Inflammatory macrophage (primary cell): ENCODE measurements at regions not wholly inside any gene's neighbourhood (a gene's known extent, or its start where the extent isn't known, plus 50 kb on each side); places are given as distances from the start of the nearest gene placed in this dataset.
"Not testable (repeated sequence)": the region's sequence is repeated elsewhere in the genome, so short reads cannot be mapped to it uniquely, and the experiment has no call there.

Experiments used
- DNase-seq, 2 donors: peaks; one replicate each; pipeline ENCODE4 v3.0.0-alpha.2; 2020 to 2022

- DNase-seq = not testable (repeated sequence)
Observed at GRCh38 chr5:32931438-32931837, 220.3 kb downstream of the NPR3 start.

- DNase-seq = no peak
Observed at GRCh38 chr5:32932241-32932935, 221.3 kb downstream of the NPR3 start.

GRCh38 chr5:32933692-32934091 lies 222.6 kb downstream of the NPR3 start:
- no peak for DNase-seq

- no peak for DNase-seq
Observed at GRCh38 chr5:32934529-32934928, 223.4 kb downstream of the NPR3 start.

GRCh38 chr5:32935283-32935682 lies 224.2 kb downstream of the NPR3 start:
- DNase-seq = no peak

GRCh38 chr5:32936329-32936728 lies 225.2 kb downstream of the NPR3 start:
- no peak for DNase-seq

GRCh38 chr5:32942225-32942989 lies 231.3 kb downstream of the NPR3 start:
- DNase-seq = peak; percentile 20 to 37

GRCh38 chr5:32949286-32949970 lies 238.3 kb downstream of the NPR3 start:
- DNase-seq = no peak

GRCh38 chr5:32951003-32951402 lies 239.9 kb downstream of the NPR3 start:
- no peak for DNase-seq

GRCh38 chr5:32951878-32952277 lies 240.8 kb downstream of the NPR3 start:
- no peak for DNase-seq

GRCh38 chr5:32952421-32952820 lies 241.3 kb downstream of the NPR3 start:
- DNase-seq = not testable (repeated sequence)

GRCh38 chr5:32953694-32954093 lies 242.6 kb downstream of the NPR3 start:
- no peak for DNase-seq

GRCh38 chr5:32955814-32956213 lies 244.7 kb downstream of the NPR3 start:
- no peak for DNase-seq

GRCh38 chr5:32960340-32961058 lies 249.4 kb downstream of the NPR3 start:
- peak; percentile 31 to 32 for DNase-seq

- no peak for DNase-seq
Observed at GRCh38 chr5:32961059-32961415, 249.9 kb downstream of the NPR3 start.

- DNase-seq = no peak
Observed at GRCh38 chr5:32964261-32964660, 253.1 kb downstream of the NPR3 start.

GRCh38 chr5:32973646-32974045 lies 262.5 kb downstream of the NPR3 start:
- no peak for DNase-seq

- no peak for DNase-seq
Observed at GRCh38 chr5:32975656-32976375, 264.7 kb downstream of the NPR3 start.

GRCh38 chr5:32981061-32981460 lies 269.9 kb downstream of the NPR3 start:
- DNase-seq = no peak

GRCh38 chr5:32984851-32985610 lies 273.9 kb downstream of the NPR3 start:
- no peak for DNase-seq

- no peak for DNase-seq
Observed at GRCh38 chr5:32989815-32990214, 278.7 kb downstream of the NPR3 start.
